Stimulated activated naive B cell treated with anti-CD40 and anti-IgM and Interleukin-4, amounts not matched to agents 10 μg/mL and 1 μg/mL and 100 μg/mL, for 72 hours (primary cell): ENCODE measurements at regions not wholly inside any gene's neighbourhood (a gene's known extent, or its start where the extent isn't known, plus 50 kb on each side); places are given as distances from the start of the nearest gene placed in this dataset.

Source experiments
- ATAC-seq, 2 donors: fragments of 150-1000 bp; cut with Tn5 transposase; replicated peaks; 2 replicates each; pipeline ENCODE4 v1.10.0; 2021; ENCODE audit warnings: moderate library complexity in 1 of 2
- DNase-seq: peaks from one replicate; pipeline ENCODE4 v3.0.0; 2021
- H3K27ac Mint-ChIP-seq: one replicate; pipeline ENCODE4 v1.8.0; 2022; ENCODE audit warnings: mild to moderate bottlenecking, mixed read lengths
- H3K27me3 Mint-ChIP-seq, 2 donors: one replicate each; pipeline ENCODE4 v1.8.0; 2022; ENCODE audit warnings: mixed read lengths in 2 of 2
- H3K36me3 Mint-ChIP-seq, 2 donors: one replicate each; pipeline ENCODE4 v1.8.0; 2022; ENCODE audit warnings: mixed read lengths in 2 of 2, mild to moderate bottlenecking in 1 of 2
- H3K4me1 Mint-ChIP-seq, 2 donors: one replicate each; pipeline ENCODE4 v1.8.0; 2022; ENCODE audit warnings: mixed read lengths in 2 of 2, mild to moderate bottlenecking in 1 of 2
- H3K4me3 Mint-ChIP-seq, 2 donors: one replicate each; pipeline ENCODE4 v1.8.0; 2022; ENCODE audit warnings: mild to moderate bottlenecking in 2 of 2, mixed read lengths in 2 of 2, moderate library complexity in 1 of 2
- H3K9me3 Mint-ChIP-seq, 2 donors: one replicate each; pipeline ENCODE4 v1.8.0; 2022; ENCODE audit warnings: mixed read lengths in 2 of 2, mild to moderate bottlenecking in 1 of 2

DNA sequence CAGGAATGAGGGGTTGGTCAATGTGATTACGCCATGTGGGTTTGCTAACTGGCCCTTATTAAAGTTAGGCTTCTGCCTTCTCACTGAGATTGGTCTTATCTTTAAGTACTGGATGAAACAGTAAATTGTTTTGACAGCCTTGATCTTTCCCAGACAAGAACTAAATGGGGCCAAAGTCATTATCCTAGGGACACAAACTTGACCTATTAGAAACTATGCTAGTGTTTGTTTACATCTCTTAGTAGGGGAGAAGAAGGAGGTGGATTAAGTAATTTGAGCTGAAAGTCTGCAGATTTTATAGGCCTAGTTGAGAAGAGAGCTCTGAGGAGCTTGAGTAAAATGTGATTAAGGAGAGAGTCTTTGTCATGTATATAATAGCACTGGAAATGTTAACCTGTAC, 386.9 kb downstream of the HTR7 start:
- H3K27me3 Mint-ChIP-seq, result no peaks in the 10 kb centered on the region

DNA sequence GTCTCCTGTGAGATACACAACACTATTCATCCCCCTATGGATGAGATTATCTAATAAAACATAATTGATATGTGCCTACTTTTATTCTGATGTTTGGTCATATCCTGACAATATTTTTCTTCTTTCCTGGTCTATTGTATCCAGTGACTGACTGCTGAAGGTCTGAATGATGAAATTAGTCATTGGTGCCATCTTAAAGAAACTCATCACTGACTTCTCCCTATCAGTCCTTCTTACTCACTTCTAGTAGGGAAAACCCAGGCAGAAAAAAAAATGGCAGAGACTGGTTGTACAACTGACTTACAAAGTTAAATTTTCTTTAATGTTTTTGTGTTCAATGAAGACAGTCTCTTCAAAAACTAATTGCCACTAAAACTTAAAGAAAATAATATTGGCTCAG, 377.4 kb downstream of the HTR7 start:
- H3K4me1 Mint-ChIP-seq, result no peaks in the 10 kb centered on the region

More for the DNA sequence above, 386.9 kb downstream of the HTR7 start:
- H3K4me1 Mint-ChIP-seq, result no peaks in the 10 kb centered on the region
- H3K27ac Mint-ChIP-seq, result no peak overlapping the region
- no peaks in the 10 kb centered on the region for H3K36me3 Mint-ChIP-seq
- no peak overlapping the region for H3K4me3 Mint-ChIP-seq
- DNase-seq, result no peak
- peaks cover 4 to 7% of the 10 kb centered on the region in 2 donors for H3K9me3 Mint-ChIP-seq
- ATAC-seq, result no peak

DNA sequence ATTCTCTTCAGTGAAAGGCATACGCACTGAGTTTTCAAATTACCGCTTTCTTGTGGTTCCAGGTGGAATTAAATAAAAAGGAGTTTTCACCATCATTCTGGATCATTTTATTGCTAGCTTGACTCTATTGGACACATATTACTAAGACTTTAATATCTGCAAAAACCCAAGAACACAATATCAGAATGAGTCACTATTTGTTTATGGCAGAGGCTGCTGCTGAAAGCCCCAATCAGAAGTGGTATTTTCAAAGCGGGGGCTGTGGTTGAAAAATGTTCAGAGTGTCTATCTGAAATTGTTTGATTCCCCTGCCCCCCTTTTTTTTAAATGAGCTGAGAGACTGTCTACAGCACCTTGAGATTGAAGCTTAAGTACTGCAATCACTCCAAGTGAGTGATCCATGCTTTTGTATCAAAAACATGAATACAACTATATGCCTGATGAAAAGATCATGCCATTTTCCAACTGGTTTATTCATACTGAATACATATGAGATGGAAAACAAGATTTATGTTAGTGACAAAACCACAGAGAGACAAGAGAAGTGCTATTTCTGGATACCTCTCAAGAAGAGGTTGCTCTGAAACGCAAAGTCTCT, 376.4 kb downstream of the HTR7 start:
- Mint-ChIP-seq H3K4me1 (no peaks in the 10 kb centered on the region), H3K27ac (no peak overlapping the region), H3K9me3 (no peaks in the 10 kb centered on the region), H3K27me3 (peaks cover 2 to 3% of the 10 kb centered on the region in 2 donors), H3K36me3 (no peaks in the 10 kb centered on the region), H3K4me3 (no peak overlapping the region)
- DNase-seq (no peak), ATAC-seq (no peak)

More for the DNA sequence above, 377.4 kb downstream of the HTR7 start:
- no peaks in the 10 kb centered on the region for H3K27me3 Mint-ChIP-seq
- DNase-seq (no peak), ATAC-seq (no peak)
- H3K27ac Mint-ChIP-seq, result no peak overlapping the region
- no peaks in the 10 kb centered on the region for H3K36me3 Mint-ChIP-seq
- H3K4me3 Mint-ChIP-seq, result no peak overlapping the region
- no peaks in the 10 kb centered on the region for H3K9me3 Mint-ChIP-seq

DNA sequence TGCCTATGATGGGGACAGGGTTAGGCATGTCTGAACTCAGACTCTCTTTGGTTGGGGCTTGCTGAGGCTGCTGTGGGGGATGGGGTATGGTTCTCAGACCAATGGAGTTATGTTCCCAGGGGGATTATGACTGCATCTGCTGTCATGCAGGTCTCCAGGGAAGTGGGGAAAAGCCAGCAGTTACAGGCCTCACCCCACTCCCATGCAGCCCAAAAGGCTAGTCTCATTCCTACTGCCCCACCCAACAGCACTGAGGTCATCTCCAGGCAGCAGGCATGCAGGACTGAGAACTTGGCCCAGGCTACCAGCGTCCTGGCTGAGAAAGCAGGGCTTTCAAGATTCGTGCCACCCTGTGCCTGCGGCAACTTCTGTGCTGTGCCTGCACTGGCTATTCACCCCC, 373.3 kb downstream of the HTR7 start:
- no peaks in the 10 kb centered on the region for H3K4me1 Mint-ChIP-seq
- peaks cover 7 to 8% of the 10 kb centered on the region in 2 donors for H3K27me3 Mint-ChIP-seq
- no peak overlapping the region for H3K27ac Mint-ChIP-seq
- DNase-seq (no peak), ATAC-seq (no peak)
- no peaks in the 10 kb centered on the region for H3K36me3 Mint-ChIP-seq
- no peaks in the 10 kb centered on the region for H3K9me3 Mint-ChIP-seq
- no peak overlapping the region for H3K4me3 Mint-ChIP-seq

DNA sequence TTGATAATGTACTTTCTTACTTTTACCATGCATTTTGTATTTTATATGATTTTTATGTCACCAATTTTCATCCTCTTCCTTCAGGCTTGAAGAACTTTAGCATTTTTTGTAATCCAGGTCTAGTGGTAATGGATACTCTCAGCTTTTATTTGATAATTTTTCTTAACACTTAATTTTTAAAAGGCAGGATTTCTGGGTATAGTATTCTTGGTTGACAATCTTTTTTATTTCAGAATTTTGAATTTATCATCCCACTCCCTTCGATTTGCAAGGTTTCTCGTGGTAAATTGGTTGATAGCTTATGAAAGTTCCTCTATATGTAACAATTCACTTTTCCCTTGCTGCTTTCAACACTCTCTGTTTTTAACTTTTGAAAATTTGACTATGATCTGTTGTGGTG, 363.7 kb downstream of the HTR7 start:
- peaks cover 0 to 4% of the 10 kb centered on the region in 2 donors for H3K27me3 Mint-ChIP-seq
- H3K4me3 Mint-ChIP-seq, result no peak overlapping the region
- DNase-seq, result no peak
- peaks cover 0 to 7% of the 10 kb centered on the region in 2 donors for H3K36me3 Mint-ChIP-seq
- no peak overlapping the region for H3K27ac Mint-ChIP-seq
- ATAC-seq, result no peak
- H3K4me1 Mint-ChIP-seq, result no peaks in the 10 kb centered on the region
- H3K9me3 Mint-ChIP-seq, result peaks cover 28 to 32% of the 10 kb centered on the region in 2 donors

DNA sequence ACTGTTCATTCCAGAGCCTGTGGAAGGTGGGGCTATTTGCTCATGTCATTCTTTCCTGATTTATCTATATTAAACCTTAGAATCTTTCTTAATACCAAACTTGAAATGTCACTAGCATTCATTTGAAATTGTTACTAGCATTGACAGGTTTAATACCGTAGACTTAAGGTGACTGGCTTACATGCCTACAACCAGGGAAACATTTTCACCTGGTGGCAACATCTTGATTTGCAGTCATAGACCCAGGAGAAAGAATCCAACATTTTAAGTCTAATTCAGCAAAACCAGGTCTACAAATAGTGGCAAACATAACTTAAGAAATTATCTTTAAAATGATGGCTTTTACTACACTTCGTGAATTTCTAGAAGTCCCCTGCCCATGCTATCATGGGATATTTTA, 353.7 kb downstream of the HTR7 start:
- Mint-ChIP-seq H3K9me3 (peaks cover under 1 to 3% of the 10 kb centered on the region in 2 donors), H3K27ac (no peak overlapping the region), H3K27me3 (peaks cover 0 to 4% of the 10 kb centered on the region in 2 donors)

DNA sequence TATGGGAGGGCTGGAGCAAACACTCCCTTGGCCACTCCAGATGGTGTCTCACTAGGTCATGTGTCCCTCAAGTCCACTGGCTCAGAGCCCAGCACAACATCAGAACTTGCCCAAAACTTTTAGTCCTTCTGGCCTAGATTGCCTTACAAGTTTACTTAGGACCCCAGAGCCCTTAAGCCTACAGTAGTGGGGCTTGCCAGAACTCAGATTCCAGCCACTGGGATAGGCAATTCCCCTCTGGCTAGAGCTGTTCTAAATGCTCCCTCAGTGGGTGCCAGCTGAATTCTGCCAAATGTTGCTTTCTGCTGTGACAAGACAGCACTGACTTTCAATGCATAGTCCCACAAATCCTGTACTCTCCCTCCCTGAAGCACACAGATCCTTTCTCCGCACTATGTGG, 331.1 kb downstream of the HTR7 start:
- ATAC-seq (no peak), DNase-seq (no peak)
- no peak overlapping the region for H3K27ac Mint-ChIP-seq
- H3K4me3 Mint-ChIP-seq, result no peak overlapping the region
- no peaks in the 10 kb centered on the region for H3K36me3 Mint-ChIP-seq
- peaks cover 39 to 40% of the 10 kb centered on the region in 2 donors for H3K27me3 Mint-ChIP-seq
- H3K9me3 Mint-ChIP-seq, result peaks cover 6 to 9% of the 10 kb centered on the region in 2 donors
- H3K4me1 Mint-ChIP-seq, result no peaks in the 10 kb centered on the region

More for the DNA sequence above, 353.7 kb downstream of the HTR7 start:
- no peak overlapping the region for H3K4me3 Mint-ChIP-seq
- H3K36me3 Mint-ChIP-seq, result no peaks in the 10 kb centered on the region
- DNase-seq, result no peak
- peaks cover 2 to 6% of the 10 kb centered on the region in 2 donors for H3K4me1 Mint-ChIP-seq
- ATAC-seq, result no peak

DNA sequence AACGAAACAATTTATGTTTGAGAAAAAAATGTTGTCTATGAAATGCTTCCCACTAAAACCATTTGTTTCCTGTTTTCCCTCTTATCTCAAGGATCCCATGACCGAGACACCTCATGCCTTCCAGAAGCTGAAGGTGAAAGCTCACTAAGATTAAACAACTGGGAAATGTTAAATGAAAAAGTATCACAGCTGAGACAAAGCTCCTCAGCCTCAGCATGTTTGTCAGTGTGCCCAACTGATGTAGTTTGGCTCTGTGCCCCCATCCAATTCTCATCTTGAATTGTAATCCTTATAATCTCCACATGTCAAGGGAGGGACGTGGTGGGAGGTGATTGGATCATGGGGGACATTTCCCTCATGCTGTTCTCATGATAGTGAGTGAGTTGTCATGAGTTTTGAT, 327.3 kb downstream of the HTR7 start:
- H3K4me3 Mint-ChIP-seq, result no peak overlapping the region
- H3K27ac Mint-ChIP-seq, result no peak overlapping the region
- DNase-seq (no peak), ATAC-seq (no peak)
- H3K9me3 Mint-ChIP-seq, result peaks cover 0 to 2% of the 10 kb centered on the region in 2 donors
- no peaks in the 10 kb centered on the region for H3K36me3 Mint-ChIP-seq
- H3K27me3 Mint-ChIP-seq, result peaks cover 26 to 31% of the 10 kb centered on the region in 2 donors
- no peaks in the 10 kb centered on the region for H3K4me1 Mint-ChIP-seq

DNA sequence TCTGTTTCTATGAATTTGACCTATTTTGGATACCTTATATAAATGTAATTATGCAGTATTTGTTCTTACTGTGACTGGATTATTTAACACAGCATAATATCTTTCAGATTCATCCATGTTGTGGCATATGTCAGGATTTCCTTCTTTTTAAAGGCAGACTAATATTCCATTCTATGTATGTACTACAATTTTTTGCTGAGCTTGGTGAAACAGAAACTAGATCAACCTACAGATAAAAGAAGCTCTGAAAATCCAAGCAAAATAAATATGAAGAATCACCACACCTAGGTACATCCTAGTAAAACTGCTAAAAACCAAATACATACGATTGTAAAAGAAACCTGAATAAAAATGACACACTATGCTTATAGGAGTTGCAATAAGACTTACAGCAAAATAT, 300.5 kb downstream of the HTR7 start:
- H3K9me3 Mint-ChIP-seq, result peaks cover 0 to 4% of the 10 kb centered on the region in 2 donors
- ATAC-seq (no peak), DNase-seq (no peak)
- H3K27me3 Mint-ChIP-seq, result peaks cover 20 to 25% of the 10 kb centered on the region in 2 donors
- H3K4me1 Mint-ChIP-seq, result no peaks in the 10 kb centered on the region
- no peaks in the 10 kb centered on the region for H3K36me3 Mint-ChIP-seq
- no peak overlapping the region for H3K4me3 Mint-ChIP-seq
- no peak overlapping the region for H3K27ac Mint-ChIP-seq

DNA sequence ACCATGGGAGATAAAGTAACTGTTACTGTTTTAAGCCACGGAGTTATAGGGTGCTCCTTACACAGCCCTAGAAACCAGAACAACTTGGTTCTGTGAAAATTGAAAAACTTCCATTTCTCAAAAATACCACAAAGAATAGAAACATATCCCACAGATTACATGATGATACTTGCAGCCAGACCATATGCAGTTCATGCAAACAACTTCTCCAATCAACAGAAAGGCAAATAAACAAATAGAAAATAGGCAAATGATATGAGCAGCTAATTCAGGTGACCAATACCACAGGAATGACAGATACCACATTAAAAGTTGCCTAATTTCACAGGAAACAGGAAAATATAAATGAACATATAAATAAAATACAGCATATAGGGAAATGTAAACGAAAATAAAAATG, 297.5 kb downstream of the HTR7 start:
- Mint-ChIP-seq H3K27me3 (peaks cover 11 to 22% of the 10 kb centered on the region in 2 donors), H3K9me3 (peaks cover 0 to 4% of the 10 kb centered on the region in 2 donors), H3K27ac (no peak overlapping the region), H3K4me1 (no peaks in the 10 kb centered on the region), H3K36me3 (no peaks in the 10 kb centered on the region), H3K4me3 (no peak overlapping the region)
- no peak for DNase-seq
- ATAC-seq, result no peak

DNA sequence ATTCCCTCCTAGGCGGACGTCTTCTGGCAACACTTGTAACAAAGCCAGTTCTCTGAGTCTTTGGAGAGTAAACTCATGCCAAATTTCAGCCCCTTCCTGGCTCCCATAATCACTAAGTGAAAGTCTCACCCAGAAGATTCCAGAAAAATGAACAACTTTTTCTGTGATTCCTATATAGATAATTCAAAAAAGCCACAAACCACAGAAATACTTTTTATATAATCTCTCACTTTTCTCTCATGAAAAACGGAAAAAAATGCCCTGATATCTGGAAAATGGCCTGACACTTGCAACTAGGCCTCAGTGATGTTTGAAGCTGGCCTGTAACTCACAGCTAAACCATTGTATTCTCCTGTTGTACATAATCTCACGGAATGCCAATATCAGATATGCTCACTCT, 296.2 kb downstream of the HTR7 start:
- H3K9me3 Mint-ChIP-seq, result peaks cover 0 to 4% of the 10 kb centered on the region in 2 donors
- DNase-seq (no peak), ATAC-seq (no peak)
- peaks cover 5 to 13% of the 10 kb centered on the region in 2 donors for H3K27me3 Mint-ChIP-seq
- H3K4me3 Mint-ChIP-seq, result no peak overlapping the region
- H3K36me3 Mint-ChIP-seq, result no peaks in the 10 kb centered on the region
- H3K27ac Mint-ChIP-seq, result no peak overlapping the region
- H3K4me1 Mint-ChIP-seq, result no peaks in the 10 kb centered on the region

DNA sequence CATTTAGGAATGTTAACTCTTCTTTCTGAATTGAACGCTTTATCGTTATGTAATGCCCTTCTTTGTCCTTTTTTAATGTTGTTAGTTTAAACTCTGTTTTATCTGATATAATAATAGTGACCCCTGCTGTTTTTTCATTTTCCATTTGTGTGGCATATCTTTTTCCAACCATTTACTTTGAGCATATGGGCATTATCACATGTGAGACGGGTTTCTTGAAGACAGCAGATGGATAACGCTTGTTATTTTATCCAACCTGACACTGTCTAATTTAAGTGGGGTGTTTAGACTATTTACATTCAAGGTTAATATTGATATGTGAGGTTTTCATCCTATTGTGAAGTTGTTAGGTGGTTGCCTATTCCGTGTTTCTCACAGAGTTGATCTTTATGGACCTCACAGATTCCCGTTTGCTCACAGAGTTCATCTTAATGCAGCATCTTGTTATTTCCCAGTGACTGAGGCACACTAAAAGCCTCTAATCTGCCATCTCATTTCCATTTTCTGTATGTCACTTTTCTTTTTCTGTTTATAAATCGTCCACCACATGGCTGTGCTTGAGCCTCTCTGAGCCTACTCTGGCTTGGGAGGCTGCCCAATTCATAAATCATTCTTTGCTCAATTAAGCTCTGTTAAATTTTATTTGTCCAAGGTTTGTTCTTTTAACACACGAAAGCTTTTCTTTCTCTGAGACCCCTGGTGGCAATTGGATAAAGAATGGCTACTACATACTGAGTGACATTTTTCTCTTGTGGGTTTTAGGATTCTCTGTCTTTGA, 286.2 kb downstream of the HTR7 start:
- no peak overlapping the region for H3K4me3 Mint-ChIP-seq

DNA sequence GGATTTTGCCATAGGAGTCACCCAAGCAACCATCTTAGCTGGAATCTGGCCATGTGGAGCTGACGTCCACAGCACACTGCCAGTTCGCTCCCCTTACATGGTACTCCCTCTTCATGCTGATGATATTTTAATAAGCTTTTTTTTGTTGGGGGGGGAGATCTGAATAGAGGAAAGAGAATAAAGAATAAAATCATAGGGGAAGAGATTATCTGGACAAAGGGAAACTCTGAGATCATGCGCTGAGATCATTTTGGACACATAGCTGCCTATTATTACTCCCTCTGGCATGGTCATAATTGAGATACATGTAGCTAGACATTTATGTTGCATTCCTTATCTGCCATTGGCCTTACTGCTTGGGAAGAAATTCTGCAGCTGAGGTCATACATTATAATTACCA, 282.7 kb downstream of the HTR7 start:
- H3K4me3 Mint-ChIP-seq, result no peak overlapping the region
- H3K36me3 Mint-ChIP-seq, result no peaks in the 10 kb centered on the region
- H3K9me3 Mint-ChIP-seq, result no peaks in the 10 kb centered on the region
- DNase-seq (no peak), ATAC-seq (no peak)
- H3K4me1 Mint-ChIP-seq, result peaks cover 0 to 5% of the 10 kb centered on the region in 2 donors
- H3K27me3 Mint-ChIP-seq, result peaks cover 32 to 41% of the 10 kb centered on the region in 2 donors
- no peak overlapping the region for H3K27ac Mint-ChIP-seq

More for the DNA sequence above, 286.2 kb downstream of the HTR7 start:
- no peak for ATAC-seq
- Mint-ChIP-seq H3K27me3 (peaks cover 27 to 42% of the 10 kb centered on the region in 2 donors), H3K27ac (no peak overlapping the region), H3K36me3 (no peaks in the 10 kb centered on the region), H3K4me1 (no peaks in the 10 kb centered on the region), H3K9me3 (peaks cover 0 to 3% of the 10 kb centered on the region in 2 donors)
- no peak for DNase-seq

DNA sequence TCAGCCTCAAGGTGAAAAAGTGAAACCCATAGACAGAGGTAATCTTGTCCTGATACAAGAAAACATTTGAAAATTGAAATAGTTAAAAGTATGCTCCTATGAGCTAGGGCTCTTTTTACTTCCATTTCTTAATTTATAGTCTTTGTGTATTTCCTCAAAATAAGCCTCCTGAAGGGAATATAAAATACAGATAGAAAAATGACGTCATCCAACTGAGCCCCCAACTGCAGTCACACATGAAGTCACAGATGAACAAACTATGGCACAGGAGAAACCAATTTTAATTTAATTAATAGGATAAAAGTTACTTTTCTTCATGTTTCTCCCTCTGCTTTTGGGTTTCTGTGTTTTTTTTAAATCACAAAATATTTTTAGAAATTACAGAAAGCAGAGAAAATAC, 280.3 kb downstream of the HTR7 start:
- Mint-ChIP-seq H3K27ac (no peak overlapping the region), H3K36me3 (no peaks in the 10 kb centered on the region), H3K4me3 (no peak overlapping the region), H3K4me1 (peaks cover 0 to 5% of the 10 kb centered on the region in 2 donors), H3K27me3 (peaks cover 22 to 34% of the 10 kb centered on the region in 2 donors), H3K9me3 (no peaks in the 10 kb centered on the region)
- ATAC-seq, result no peak
- no peak for DNase-seq
